NT2/D1 (cell line): ENCODE measurements at regions not wholly inside any gene's neighbourhood (a gene's known extent, or its start where the extent isn't known, plus 50 kb on each side); places are given as distances from the start of the nearest gene placed in this dataset.

ENCODE experiments used
- SUZ12 ChIP-seq: IDR thresholded peaks from 2 replicates; pipeline ENCODE4 v1.6.1; 2011; ENCODE audit not compliant: insufficient read length, insufficient read depth; ENCODE audit errors: extremely low read depth
- YY1 ChIP-seq: IDR thresholded peaks from 2 replicates; pipeline ENCODE4 v1.6.1; 2011; ENCODE audit not compliant: insufficient read length, insufficient read depth
- ZNF274 ChIP-seq: IDR thresholded peaks from 2 replicates; pipeline ENCODE4 v1.6.1; 2011; ENCODE audit warnings: mild to moderate bottlenecking, low read depth, low read length

- TF ChIP-seq YY1 (no peak), ZNF274 (no peak), SUZ12 (no peak)
Measured at GRCh38 chr1:194477908-194478307, 1291.5 kb upstream of the B3GALT2 start.
